ENCODE measurements at regions not wholly inside any gene's neighbourhood (a gene's known extent, or its start where the extent isn't known, plus 50 kb on each side); places are given as distances from the start of the nearest gene placed in this dataset.

- no peak overlapping the region for H3K27ac Mint-ChIP-seq (ENCODE audit: unreplicated experiment)
- no peak for DNase-seq (ENCODE audit: extremely low spot score, unreplicated experiment)
- H3K36me3 Mint-ChIP-seq (ENCODE audit: unreplicated experiment), result no peaks in the 10 kb centered on the region
- peaks cover 4% of the 10 kb centered on the region for H3K27me3 Mint-ChIP-seq (ENCODE audit: unreplicated experiment)
- no peak overlapping the region for H3K4me3 Mint-ChIP-seq (ENCODE audit: unreplicated experiment)
- H3K4me1 Mint-ChIP-seq (ENCODE audit: unreplicated experiment), result peaks cover 14% of the 10 kb centered on the region
- no peak for TF ChIP-seq CTCF (IDR thresholded peaks at IDR 0.05)
- H3K9me3 Mint-ChIP-seq (ENCODE audit: unreplicated experiment), result no peaks in the 10 kb centered on the region
These were observed 354.9 kb upstream of the ATP11B start for GRCh38 chr3:182438398-182438797.

- H3K27ac Mint-ChIP-seq (ENCODE audit: unreplicated experiment), result no peak overlapping the region
- DNase-seq (ENCODE audit: extremely low spot score, unreplicated experiment), result no peak
- H3K4me1 Mint-ChIP-seq (ENCODE audit: unreplicated experiment), result peaks cover 8% of the 10 kb centered on the region
- peaks cover 4% of the 10 kb centered on the region for H3K27me3 Mint-ChIP-seq (ENCODE audit: unreplicated experiment)
- no peak for TF ChIP-seq CTCF (IDR thresholded peaks at IDR 0.05)
- H3K36me3 Mint-ChIP-seq (ENCODE audit: unreplicated experiment), result no peaks in the 10 kb centered on the region
- no peak overlapping the region for H3K4me3 Mint-ChIP-seq (ENCODE audit: unreplicated experiment)
- no peaks in the 10 kb centered on the region for H3K9me3 Mint-ChIP-seq (ENCODE audit: unreplicated experiment)
These were observed 353.2 kb upstream of the ATP11B start for GRCh38 chr3:182440101-182440500.

GRCh38 chr3:182445576-182445975 is 347.7 kb upstream of the ATP11B start:
- Mint-ChIP-seq H3K4me3 (ENCODE audit: unreplicated experiment) (no peak overlapping the region), H3K4me1 (ENCODE audit: unreplicated experiment) (no peaks in the 10 kb centered on the region), H3K27me3 (ENCODE audit: unreplicated experiment) (no peaks in the 10 kb centered on the region), H3K9me3 (ENCODE audit: unreplicated experiment) (no peaks in the 10 kb centered on the region), H3K36me3 (ENCODE audit: unreplicated experiment) (no peaks in the 10 kb centered on the region), H3K27ac (ENCODE audit: unreplicated experiment) (no peak overlapping the region)
- no peak for DNase-seq (ENCODE audit: extremely low spot score, unreplicated experiment)
- no peak for TF ChIP-seq CTCF (IDR thresholded peaks at IDR 0.05)

GRCh38 chr3:182450942-182451787 is 342.1 kb upstream of the ATP11B start:
- Mint-ChIP-seq H3K27ac (ENCODE audit: unreplicated experiment) (no peak overlapping the region), H3K4me1 (ENCODE audit: unreplicated experiment) (no peaks in the 10 kb centered on the region), H3K4me3 (ENCODE audit: unreplicated experiment) (no peak overlapping the region), H3K36me3 (ENCODE audit: unreplicated experiment) (peaks cover 2% of the 10 kb centered on the region), H3K9me3 (ENCODE audit: unreplicated experiment) (peaks cover 15% of the 10 kb centered on the region), H3K27me3 (ENCODE audit: unreplicated experiment) (no peaks in the 10 kb centered on the region)
- no peak for DNase-seq (ENCODE audit: extremely low spot score, unreplicated experiment)
- no peak for TF ChIP-seq CTCF (IDR thresholded peaks at IDR 0.05)

- peaks cover 16% of the 10 kb centered on the region for H3K9me3 Mint-ChIP-seq (ENCODE audit: unreplicated experiment)
- H3K36me3 Mint-ChIP-seq (ENCODE audit: unreplicated experiment), result peaks cover 2% of the 10 kb centered on the region
- H3K4me1 Mint-ChIP-seq (ENCODE audit: unreplicated experiment), result no peaks in the 10 kb centered on the region
- H3K27me3 Mint-ChIP-seq (ENCODE audit: unreplicated experiment), result peaks cover 4% of the 10 kb centered on the region
- H3K27ac Mint-ChIP-seq (ENCODE audit: unreplicated experiment), result no peak overlapping the region
- H3K4me3 Mint-ChIP-seq (ENCODE audit: unreplicated experiment), result no peak overlapping the region
- no peak for DNase-seq (ENCODE audit: extremely low spot score, unreplicated experiment)
- TF ChIP-seq CTCF (IDR thresholded peaks at IDR 0.05), result no peak
These were observed 341.4 kb upstream of the ATP11B start for GRCh38 chr3:182451871-182452270.

All from osteocyte (in vitro differentiated cells).